Fibroblast of skin of back (primary cell): ENCODE measurements at regions not wholly inside any gene's neighbourhood (a gene's known extent, or its start where the extent isn't known, plus 50 kb on each side); places are given as distances from the start of the nearest gene placed in this dataset.
A peak's percentile ranks its signal among the peaks of the same experiment; 100 is the strongest.

Source experiments
- DNase-seq: peaks from one replicate; pipeline ENCODE4 v3.0.0-alpha.2; 2013

DNA sequence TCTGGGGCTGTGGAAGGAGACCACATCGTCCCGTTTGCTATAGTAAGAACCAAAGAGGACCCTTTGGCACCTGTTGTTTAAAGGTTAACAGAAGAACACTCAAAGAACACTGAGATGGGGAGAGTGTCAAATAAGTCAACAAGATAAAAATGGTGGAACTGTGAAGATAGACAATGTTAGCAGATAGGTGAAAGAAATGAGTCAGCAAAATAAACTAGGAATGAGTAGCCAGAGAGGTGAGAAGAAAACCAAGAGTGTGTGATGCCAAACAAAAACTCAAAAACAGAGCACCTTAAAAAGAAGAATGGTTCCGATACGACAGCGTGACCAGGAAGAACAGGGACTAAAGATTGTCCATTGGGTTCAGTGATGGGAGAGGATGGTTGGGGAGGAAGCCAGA is 74.7 kb upstream of the PIWIL1 start:
- no peak for DNase-seq

GRCh38 chr12:130263996-130264395 is 73.7 kb upstream of the PIWIL1 start:
- no peak for DNase-seq

- DNase-seq: no peak
Measured at GRCh38 chr12:130266751-130267150, 70.9 kb upstream of the PIWIL1 start.

GRCh38 chr12:130280231-130280630 is 57.5 kb upstream of the PIWIL1 start:
- peak; percentile 37 for DNase-seq

DNA sequence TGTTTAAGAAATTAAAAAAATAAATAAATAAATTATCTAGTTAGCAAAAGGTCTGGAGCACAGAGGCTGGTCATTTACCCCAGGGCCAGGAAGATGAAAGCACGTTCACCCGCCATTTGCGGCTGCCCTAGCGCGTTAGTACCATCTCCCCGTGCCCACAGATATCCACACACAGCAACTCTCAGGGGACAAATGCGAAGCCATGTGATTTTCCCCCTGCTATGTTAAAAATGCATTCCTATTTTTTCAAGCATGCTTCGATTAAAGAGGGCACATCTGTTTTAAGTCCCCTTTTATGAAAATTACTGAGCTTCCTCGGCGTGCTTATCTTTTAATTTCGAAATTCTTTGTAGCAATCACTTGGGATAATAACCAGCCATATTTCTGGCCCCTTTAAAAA is 56.9 kb upstream of the PIWIL1 start:
- DNase-seq: peak; percentile 15

DNA sequence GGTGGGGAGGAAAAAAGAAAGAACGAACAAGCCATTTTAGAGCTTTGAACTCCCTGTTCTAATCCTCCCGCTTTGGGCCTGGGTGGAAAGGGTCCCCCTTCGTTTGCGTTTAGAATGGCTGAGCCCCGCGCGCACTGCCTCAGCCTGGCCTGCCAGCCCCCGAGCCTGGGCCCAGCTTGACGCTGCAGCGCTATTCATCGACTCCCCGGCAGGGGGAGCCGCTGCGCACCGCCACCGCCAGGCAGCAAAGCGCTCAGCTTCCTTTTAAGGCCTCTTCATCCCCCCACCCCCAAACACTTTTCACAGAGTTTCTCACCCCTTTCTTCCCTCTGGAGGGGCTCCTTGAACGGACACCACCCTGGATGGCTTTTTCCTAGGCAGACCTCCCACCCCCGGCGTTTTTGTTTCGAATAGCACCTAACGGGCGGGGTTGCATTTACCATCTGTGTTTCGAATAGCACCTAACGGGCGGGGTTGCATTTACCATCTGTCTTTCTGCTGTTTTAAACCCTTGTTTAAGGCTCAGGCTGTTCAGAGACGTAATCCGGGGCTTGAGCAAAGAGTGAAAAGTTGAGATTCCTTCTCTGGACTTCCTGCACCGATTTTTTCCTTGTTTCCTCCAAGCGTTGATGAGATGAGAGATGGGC is 56.4 kb upstream of the PIWIL1 start:
- peak; percentile 20 for DNase-seq

- no peak for DNase-seq
Measured at GRCh38 chr12:130286041-130286440, 51.6 kb upstream of the PIWIL1 start.

DNA sequence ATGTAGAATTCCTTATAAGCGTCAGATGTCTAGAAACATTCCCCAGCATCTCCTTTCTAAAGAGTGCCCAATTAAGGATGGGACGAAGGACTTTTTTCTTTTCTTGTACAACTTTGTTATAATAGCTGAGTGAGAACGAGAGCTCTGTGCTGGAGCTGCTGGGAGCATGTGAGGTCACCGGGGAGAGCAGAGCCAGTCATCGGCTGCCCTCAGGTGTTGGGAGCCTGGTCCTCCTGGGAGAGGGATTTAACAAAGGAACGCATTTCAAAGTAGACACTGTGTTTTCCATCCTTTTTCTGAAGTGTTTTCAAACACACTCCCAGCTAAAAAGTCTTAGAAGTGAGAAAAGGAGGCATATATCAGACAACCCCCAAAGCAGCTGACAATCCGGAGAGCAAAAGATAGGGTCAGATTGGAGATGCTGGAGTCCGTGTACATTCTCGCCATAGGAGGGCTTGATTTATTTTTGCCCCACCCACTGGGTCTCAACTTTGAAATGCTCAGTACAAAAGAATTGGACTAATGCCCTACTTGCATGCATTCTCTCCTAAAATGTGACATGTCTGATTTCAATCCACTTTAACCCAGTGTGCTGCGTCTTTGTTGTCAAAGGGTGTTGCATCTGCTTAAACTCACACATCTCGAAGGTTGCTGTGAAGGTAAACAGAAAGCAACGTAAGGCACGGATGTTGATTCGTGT is 50.8 kb upstream of the PIWIL1 start:
- DNase-seq: no peak
